ENCODE measurements at regions not wholly inside any gene's neighbourhood (a gene's known extent, or its start where the extent isn't known, plus 50 kb on each side); places are given as distances from the start of the nearest gene placed in this dataset.

GRCh38 chr12:30014991-30015390 is 231.2 kb upstream of the TMTC1 start:
- no peak for DNase-seq (ENCODE audit: low spot score)
- Histone ChIP-seq H3K9me3 (ENCODE audit: low read depth) (no peaks in the 10 kb centered on the region), H3K27me3 (no peaks in the 10 kb centered on the region), H2AFZ (no peak overlapping the region), H3K4me2 (no peak overlapping the region), H3K36me3 (replicated peaks; ENCODE audit: insufficient read depth, low read depth) (no peaks in the 10 kb centered on the region), H3K9me2 (replicated peaks; ENCODE audit: insufficient read depth) (no peaks in the 10 kb centered on the region), H3K4me1 (ENCODE audit: insufficient read depth) (peaks cover 13% of the 10 kb centered on the region), H3K27ac (no peak overlapping the region), H3K4me3 (no peak overlapping the region), H4K20me1 (ENCODE audit: insufficient read depth, poor library complexity, severe bottlenecking) (no peaks in the 10 kb centered on the region), H3K79me2 (no peaks in the 10 kb centered on the region)
- no peak for TF ChIP-seq EZH2 (IDR thresholded peaks at IDR 0.05; ENCODE audit: borderline replicate concordance)
- TF ChIP-seq, protein P1, sequence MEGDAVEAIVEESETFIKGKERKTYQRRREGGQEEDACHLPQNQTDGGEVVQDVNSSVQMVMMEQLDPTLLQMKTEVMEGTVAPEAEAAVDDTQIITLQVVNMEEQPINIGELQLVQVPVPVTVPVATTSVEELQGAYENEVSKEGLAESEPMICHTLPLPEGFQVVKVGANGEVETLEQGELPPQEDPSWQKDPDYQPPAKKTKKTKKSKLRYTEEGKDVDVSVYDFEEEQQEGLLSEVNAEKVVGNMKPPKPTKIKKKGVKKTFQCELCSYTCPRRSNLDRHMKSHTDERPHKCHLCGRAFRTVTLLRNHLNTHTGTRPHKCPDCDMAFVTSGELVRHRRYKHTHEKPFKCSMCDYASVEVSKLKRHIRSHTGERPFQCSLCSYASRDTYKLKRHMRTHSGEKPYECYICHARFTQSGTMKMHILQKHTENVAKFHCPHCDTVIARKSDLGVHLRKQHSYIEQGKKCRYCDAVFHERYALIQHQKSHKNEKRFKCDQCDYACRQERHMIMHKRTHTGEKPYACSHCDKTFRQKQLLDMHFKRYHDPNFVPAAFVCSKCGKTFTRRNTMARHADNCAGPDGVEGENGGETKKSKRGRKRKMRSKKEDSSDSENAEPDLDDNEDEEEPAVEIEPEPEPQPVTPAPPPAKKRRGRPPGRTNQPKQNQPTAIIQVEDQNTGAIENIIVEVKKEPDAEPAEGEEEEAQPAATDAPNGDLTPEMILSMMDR (IDR thresholded peaks at IDR 0.05; ENCODE audit: poor library complexity): no peak
- TF ChIP-seq EZH2phosphoT487 (IDR thresholded peaks at IDR 0.05; ENCODE audit: low read depth, severe bottlenecking, unreplicated experiment): no peak
- 61% methylated on average over 1 of the region's 1 CpG for WGBS (ENCODE audit: low lambda C conversion rate, missing lambda C conversion rate)

GRCh38 chr12:30012816-30013450 is 229.2 kb upstream of the TMTC1 start:
- no peaks in the 10 kb centered on the region for H3K36me3 ChIP-seq (replicated peaks; ENCODE audit: insufficient read depth, low read depth)
- no peaks in the 10 kb centered on the region for H3K79me2 ChIP-seq
- DNase-seq (ENCODE audit: low spot score): no peak
- no peaks in the 10 kb centered on the region for H3K9me2 ChIP-seq (replicated peaks; ENCODE audit: insufficient read depth)
- H3K9me3 ChIP-seq (ENCODE audit: low read depth): no peaks in the 10 kb centered on the region
- H3K27me3 ChIP-seq: no peaks in the 10 kb centered on the region
- no peak overlapping the region for H3K4me3 ChIP-seq
- no peak for TF ChIP-seq EZH2 (IDR thresholded peaks at IDR 0.05; ENCODE audit: borderline replicate concordance)
- TF ChIP-seq EZH2phosphoT487 (IDR thresholded peaks at IDR 0.05; ENCODE audit: low read depth, severe bottlenecking, unreplicated experiment): no peak
- TF ChIP-seq, protein P1 (IDR thresholded peaks at IDR 0.05; ENCODE audit: poor library complexity): no peak
- 44% methylated on average over 6 of the region's 6 CpGs for WGBS (ENCODE audit: low lambda C conversion rate, missing lambda C conversion rate)
- H4K20me1 ChIP-seq (ENCODE audit: insufficient read depth, poor library complexity, severe bottlenecking): no peaks in the 10 kb centered on the region
- H3K4me2 ChIP-seq: no peak overlapping the region
- H3K27ac ChIP-seq: no peak overlapping the region
- peaks cover 4% of the 10 kb centered on the region for H3K4me1 ChIP-seq (ENCODE audit: insufficient read depth)
- H2AFZ ChIP-seq: no peak overlapping the region

DNA sequence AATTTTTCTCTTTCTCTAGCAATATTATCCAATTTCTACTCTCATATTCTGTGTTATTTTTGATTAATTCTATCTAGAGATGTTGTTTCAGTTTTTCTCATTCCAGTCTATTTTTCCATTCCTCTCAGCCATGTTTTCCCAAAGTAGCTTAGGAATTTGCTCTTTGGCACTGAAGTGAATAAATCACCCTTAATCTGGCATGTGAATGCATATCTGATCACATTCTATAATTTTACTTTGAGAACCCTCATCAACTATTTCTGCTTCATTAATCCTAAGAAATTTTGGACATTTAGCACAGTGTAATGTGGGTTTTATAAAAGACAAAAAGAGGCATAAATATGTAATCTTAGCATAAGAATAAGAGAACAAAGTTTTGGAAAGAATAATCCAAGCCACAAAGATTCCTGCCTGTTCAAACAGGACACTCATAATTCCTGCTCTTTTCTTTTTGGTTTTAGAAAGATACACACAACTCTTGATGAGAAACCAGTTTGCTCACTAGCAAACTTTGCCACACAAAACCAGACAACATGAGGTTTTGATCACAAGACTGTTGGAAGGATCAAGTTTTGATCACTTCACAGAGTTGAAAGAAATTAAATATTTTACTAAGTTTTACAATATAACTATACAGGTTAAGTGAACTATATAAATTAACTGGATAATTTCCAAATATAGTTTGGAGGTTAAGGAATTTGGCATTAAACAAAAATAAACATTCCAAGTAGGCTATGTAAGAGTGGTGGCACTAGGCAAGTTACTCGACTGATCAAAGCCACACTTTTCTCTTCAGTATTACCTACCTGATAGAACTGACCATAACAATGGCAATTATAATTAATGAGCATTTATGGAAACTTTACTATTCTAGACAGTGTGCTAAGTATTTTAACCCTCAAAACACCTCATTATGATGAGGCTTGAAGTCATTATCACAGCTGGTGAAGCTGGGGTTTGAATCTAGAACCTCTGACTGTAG is 226.6 kb upstream of the TMTC1 start:
- Histone ChIP-seq H3K9me3 (ENCODE audit: low read depth) (no peaks in the 10 kb centered on the region), H3K27me3 (no peaks in the 10 kb centered on the region)
- 81% methylated on average over 1 of the region's 1 CpG for WGBS (ENCODE audit: low lambda C conversion rate, missing lambda C conversion rate)

More for the DNA sequence above, 226.6 kb upstream of the TMTC1 start:
- Histone ChIP-seq H3K79me2 (no peaks in the 10 kb centered on the region), H3K27ac (no peak overlapping the region), H3K4me1 (ENCODE audit: insufficient read depth) (peaks cover 3% of the 10 kb centered on the region), H3K4me2 (no peak overlapping the region), H3K9me2 (replicated peaks; ENCODE audit: insufficient read depth) (no peaks in the 10 kb centered on the region), H3K36me3 (replicated peaks; ENCODE audit: insufficient read depth, low read depth) (no peaks in the 10 kb centered on the region), H2AFZ (no peak overlapping the region), H4K20me1 (ENCODE audit: insufficient read depth, poor library complexity, severe bottlenecking) (no peaks in the 10 kb centered on the region), H3K4me3 (no peak overlapping the region)
- no peak for DNase-seq (ENCODE audit: low spot score)
- TF ChIP-seq, protein P1 (IDR thresholded peaks at IDR 0.05; ENCODE audit: poor library complexity): no peak
- TF ChIP-seq EZH2phosphoT487 (IDR thresholded peaks at IDR 0.05; ENCODE audit: low read depth, severe bottlenecking, unreplicated experiment) (no peak), EZH2 (IDR thresholded peaks at IDR 0.05; ENCODE audit: borderline replicate concordance) (no peak)
